Activated naive CD8-positive, alpha-beta T cell treated with anti-CD3 and anti-CD28 coated beads, Interleukin-2, amount 50 U/mL, for 24 hours (primary cell): ENCODE measurements at regions not wholly inside any gene's neighbourhood (a gene's known extent, or its start where the extent isn't known, plus 50 kb on each side); places are given as distances from the start of the nearest gene placed in this dataset.
"Not testable (repeated sequence)": the region's sequence is repeated elsewhere in the genome, so short reads cannot be mapped to it uniquely, and the experiment has no call there.

Experiments
- ATAC-seq: fragments of 150-1000 bp; cut with Tn5 transposase; one replicate; pipeline ENCODE4 v1.10.0; 2021
- DNase-seq: peaks from one replicate; pipeline ENCODE4 v3.0.0; 2021
- H3K27ac Mint-ChIP-seq: one replicate; pipeline ENCODE4 v1.8.0; 2021; ENCODE audit warnings: mild to moderate bottlenecking, mixed read lengths
- H3K27me3 Mint-ChIP-seq: one replicate; pipeline ENCODE4 v1.8.0; 2021; ENCODE audit warnings: mixed read lengths
- H3K36me3 Mint-ChIP-seq: one replicate; pipeline ENCODE4 v1.8.0; 2021; ENCODE audit warnings: low read depth, mixed read lengths
- H3K4me1 Mint-ChIP-seq: one replicate; pipeline ENCODE4 v1.8.0; 2021; ENCODE audit warnings: mixed read lengths
- H3K4me3 Mint-ChIP-seq: one replicate; pipeline ENCODE4 v1.8.0; 2021; ENCODE audit warnings: mild to moderate bottlenecking, moderate library complexity, mixed read lengths
- H3K9me3 Mint-ChIP-seq: one replicate; pipeline ENCODE4 v1.8.0; 2021; ENCODE audit warnings: mixed read lengths

- DNase-seq (no peak), ATAC-seq (no peak)
- Mint-ChIP-seq H3K27ac (no peak overlapping the region), H3K4me1 (no peaks in the 10 kb centered on the region), H3K36me3 (no peaks in the 10 kb centered on the region), H3K27me3 (no peaks in the 10 kb centered on the region), H3K4me3 (no peak overlapping the region), H3K9me3 (no peaks in the 10 kb centered on the region)
Measured at GRCh38 chr3:68676136-68676535, 256.2 kb downstream of the TAFA4 start.

- H3K4me3 Mint-ChIP-seq: no peak overlapping the region
- no peaks in the 10 kb centered on the region for H3K27me3 Mint-ChIP-seq
- H3K27ac Mint-ChIP-seq: no peak overlapping the region
- H3K36me3 Mint-ChIP-seq: no peaks in the 10 kb centered on the region
- DNase-seq: no peak
- H3K4me1 Mint-ChIP-seq: no peaks in the 10 kb centered on the region
- no peak for ATAC-seq
- no peaks in the 10 kb centered on the region for H3K9me3 Mint-ChIP-seq
Measured at GRCh38 chr3:68667346-68667745, 265.0 kb downstream of the TAFA4 start.

- no peaks in the 10 kb centered on the region for H3K9me3 Mint-ChIP-seq
- no peak overlapping the region for H3K27ac Mint-ChIP-seq
- no peak overlapping the region for H3K4me3 Mint-ChIP-seq
- ATAC-seq (no peak), DNase-seq (no peak)
- H3K27me3 Mint-ChIP-seq: no peaks in the 10 kb centered on the region
- no peaks in the 10 kb centered on the region for H3K36me3 Mint-ChIP-seq
- no peaks in the 10 kb centered on the region for H3K4me1 Mint-ChIP-seq
Measured at GRCh38 chr3:68666429-68667136, 265.8 kb downstream of the TAFA4 start.

GRCh38 chr3:68664276-68664675 lies 268.1 kb downstream of the TAFA4 start:
- no peak for DNase-seq
- Mint-ChIP-seq H3K4me3 (no peak overlapping the region), H3K27me3 (no peaks in the 10 kb centered on the region), H3K4me1 (no peaks in the 10 kb centered on the region), H3K9me3 (no peaks in the 10 kb centered on the region), H3K36me3 (no peaks in the 10 kb centered on the region), H3K27ac (no peak overlapping the region)
- no peak for ATAC-seq

- Mint-ChIP-seq H3K36me3 (no peaks in the 10 kb centered on the region), H3K9me3 (no peaks in the 10 kb centered on the region), H3K27ac (no peak overlapping the region), H3K4me3 (no peak overlapping the region), H3K4me1 (no peaks in the 10 kb centered on the region), H3K27me3 (no peaks in the 10 kb centered on the region)
- DNase-seq: no peak
- ATAC-seq: no peak
Measured at GRCh38 chr3:68662176-68662575, 270.2 kb downstream of the TAFA4 start.

GRCh38 chr3:68650657-68651056 lies 281.7 kb downstream of the TAFA4 start:
- H3K9me3 Mint-ChIP-seq, DNase-seq, H3K4me1 Mint-ChIP-seq, H3K4me3 Mint-ChIP-seq, H3K36me3 Mint-ChIP-seq, H3K27ac Mint-ChIP-seq, H3K27me3 Mint-ChIP-seq, ATAC-seq: not testable (repeated sequence)

GRCh38 chr3:68648494-68648893 lies 283.9 kb downstream of the TAFA4 start:
- no peak overlapping the region for H3K4me3 Mint-ChIP-seq
- DNase-seq: no peak
- H3K27ac Mint-ChIP-seq: no peak overlapping the region
- no peak for ATAC-seq
- H3K9me3 Mint-ChIP-seq: peaks cover 4% of the 10 kb centered on the region
- peaks cover 3% of the 10 kb centered on the region for H3K27me3 Mint-ChIP-seq
- H3K36me3 Mint-ChIP-seq: no peaks in the 10 kb centered on the region
- no peaks in the 10 kb centered on the region for H3K4me1 Mint-ChIP-seq

- DNase-seq: no peak
- no peak overlapping the region for H3K4me3 Mint-ChIP-seq
- ATAC-seq: no peak
- H3K4me1 Mint-ChIP-seq: no peaks in the 10 kb centered on the region
- no peak overlapping the region for H3K27ac Mint-ChIP-seq
- no peaks in the 10 kb centered on the region for H3K9me3 Mint-ChIP-seq
- H3K36me3 Mint-ChIP-seq: no peaks in the 10 kb centered on the region
- H3K27me3 Mint-ChIP-seq: peaks cover 9% of the 10 kb centered on the region
Measured at GRCh38 chr3:68631850-68632545, 300.3 kb downstream of the TAFA4 start.

- no peak for DNase-seq
- Mint-ChIP-seq H3K36me3 (no peaks in the 10 kb centered on the region), H3K27ac (no peak overlapping the region), H3K27me3 (no peaks in the 10 kb centered on the region), H3K4me1 (no peaks in the 10 kb centered on the region), H3K4me3 (no peak overlapping the region), H3K9me3 (peaks cover 8% of the 10 kb centered on the region)
- ATAC-seq: no peak
Measured at GRCh38 chr3:68620211-68620610, 312.1 kb downstream of the TAFA4 start.

GRCh38 chr3:68614087-68614486 lies 318.3 kb downstream of the TAFA4 start:
- Mint-ChIP-seq H3K36me3 (no peaks in the 10 kb centered on the region), H3K27me3 (no peaks in the 10 kb centered on the region), H3K4me3 (no peak overlapping the region), H3K9me3 (peaks cover 9% of the 10 kb centered on the region), H3K27ac (no peak overlapping the region), H3K4me1 (no peaks in the 10 kb centered on the region)
- ATAC-seq (no peak), DNase-seq (no peak)

GRCh38 chr3:68571321-68571720 lies 361.0 kb downstream of the TAFA4 start:
- DNase-seq (no peak), ATAC-seq (no peak)
- H3K4me1 Mint-ChIP-seq: no peaks in the 10 kb centered on the region
- no peaks in the 10 kb centered on the region for H3K36me3 Mint-ChIP-seq
- peaks cover 3% of the 10 kb centered on the region for H3K9me3 Mint-ChIP-seq
- no peak overlapping the region for H3K4me3 Mint-ChIP-seq
- H3K27me3 Mint-ChIP-seq: peaks cover 5% of the 10 kb centered on the region
- no peak overlapping the region for H3K27ac Mint-ChIP-seq

- H3K27me3 Mint-ChIP-seq: peaks cover 3% of the 10 kb centered on the region
- ATAC-seq (no peak), DNase-seq (no peak)
- no peaks in the 10 kb centered on the region for H3K4me1 Mint-ChIP-seq
- no peaks in the 10 kb centered on the region for H3K36me3 Mint-ChIP-seq
- no peak overlapping the region for H3K4me3 Mint-ChIP-seq
- H3K9me3 Mint-ChIP-seq: no peaks in the 10 kb centered on the region
- no peak overlapping the region for H3K27ac Mint-ChIP-seq
Measured at GRCh38 chr3:68560728-68561127, 371.6 kb downstream of the TAFA4 start.

GRCh38 chr3:68535782-68536181 lies 396.6 kb downstream of the TAFA4 start:
- H3K27ac Mint-ChIP-seq: no peak overlapping the region

GRCh38 chr3:68523330-68523729 lies 409.0 kb downstream of the TAFA4 start:
- Mint-ChIP-seq H3K4me3 (no peak overlapping the region), H3K27ac (no peak overlapping the region), H3K36me3 (no peaks in the 10 kb centered on the region), H3K4me1 (no peaks in the 10 kb centered on the region), H3K27me3 (no peaks in the 10 kb centered on the region), H3K9me3 (no peaks in the 10 kb centered on the region)
- ATAC-seq (no peak), DNase-seq (no peak)

More at GRCh38 chr3:68535782-68536181, 396.6 kb downstream of the TAFA4 start:
- Mint-ChIP-seq H3K36me3 (no peaks in the 10 kb centered on the region), H3K4me3 (no peak overlapping the region), H3K9me3 (no peaks in the 10 kb centered on the region), H3K4me1 (no peaks in the 10 kb centered on the region), H3K27me3 (no peaks in the 10 kb centered on the region)
- ATAC-seq (no peak), DNase-seq (no peak)

GRCh38 chr3:68515237-68515636 lies 417.1 kb downstream of the TAFA4 start:
- Mint-ChIP-seq H3K9me3 (peaks cover 5% of the 10 kb centered on the region), H3K27ac (no peak overlapping the region), H3K4me3 (no peak overlapping the region), H3K27me3 (no peaks in the 10 kb centered on the region), H3K4me1 (no peaks in the 10 kb centered on the region), H3K36me3 (no peaks in the 10 kb centered on the region)
- no peak for ATAC-seq
- DNase-seq: no peak
